ENCODE measurements at regions not wholly inside any gene's neighbourhood (a gene's known extent, or its start where the extent isn't known, plus 50 kb on each side); places are given as distances from the start of the nearest gene placed in this dataset.

DNA sequence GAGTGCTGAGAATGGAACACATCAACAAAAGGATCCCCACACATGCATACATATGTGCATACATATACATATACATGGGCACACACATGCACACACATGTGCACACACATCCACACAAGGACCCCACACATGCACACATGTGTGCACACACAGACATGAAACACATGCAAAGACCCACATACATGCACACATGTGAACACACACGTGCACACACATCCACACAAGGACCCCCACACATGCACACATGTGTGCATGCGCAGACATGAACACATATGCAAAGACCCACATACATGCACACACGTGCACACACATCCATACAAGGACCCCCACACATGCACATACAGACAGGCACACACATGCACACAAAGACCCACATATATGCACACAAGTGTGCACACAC is 104.4 kb upstream of the ADARB2 start:
- no peak for DNase-seq (ENCODE audit: low spot score)
- TF ChIP-seq, protein P1, sequence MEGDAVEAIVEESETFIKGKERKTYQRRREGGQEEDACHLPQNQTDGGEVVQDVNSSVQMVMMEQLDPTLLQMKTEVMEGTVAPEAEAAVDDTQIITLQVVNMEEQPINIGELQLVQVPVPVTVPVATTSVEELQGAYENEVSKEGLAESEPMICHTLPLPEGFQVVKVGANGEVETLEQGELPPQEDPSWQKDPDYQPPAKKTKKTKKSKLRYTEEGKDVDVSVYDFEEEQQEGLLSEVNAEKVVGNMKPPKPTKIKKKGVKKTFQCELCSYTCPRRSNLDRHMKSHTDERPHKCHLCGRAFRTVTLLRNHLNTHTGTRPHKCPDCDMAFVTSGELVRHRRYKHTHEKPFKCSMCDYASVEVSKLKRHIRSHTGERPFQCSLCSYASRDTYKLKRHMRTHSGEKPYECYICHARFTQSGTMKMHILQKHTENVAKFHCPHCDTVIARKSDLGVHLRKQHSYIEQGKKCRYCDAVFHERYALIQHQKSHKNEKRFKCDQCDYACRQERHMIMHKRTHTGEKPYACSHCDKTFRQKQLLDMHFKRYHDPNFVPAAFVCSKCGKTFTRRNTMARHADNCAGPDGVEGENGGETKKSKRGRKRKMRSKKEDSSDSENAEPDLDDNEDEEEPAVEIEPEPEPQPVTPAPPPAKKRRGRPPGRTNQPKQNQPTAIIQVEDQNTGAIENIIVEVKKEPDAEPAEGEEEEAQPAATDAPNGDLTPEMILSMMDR (IDR thresholded peaks at IDR 0.05; ENCODE audit: extremely low read depth, missing control alignments), result no peak

DNA sequence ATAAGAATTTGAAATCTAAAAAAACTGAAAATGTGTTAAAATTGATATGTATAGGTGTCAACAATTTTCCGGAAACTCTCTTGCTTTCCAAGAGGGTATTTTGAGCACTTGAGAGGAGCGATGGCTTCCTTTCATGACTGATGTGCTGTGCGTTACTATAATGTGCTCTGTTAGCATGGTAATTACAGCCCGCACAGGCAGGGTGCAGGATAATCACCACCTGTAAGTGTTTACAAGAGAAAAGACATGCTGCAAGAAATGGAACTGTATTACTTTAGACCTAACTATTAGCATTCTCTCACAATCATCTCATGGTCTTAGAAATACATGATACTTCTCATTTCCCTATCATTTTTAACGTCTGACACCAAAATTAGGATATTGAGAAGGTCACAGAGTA is 92.4 kb upstream of the ADARB2 start:
- no peak for DNase-seq (ENCODE audit: low spot score)

DNA sequence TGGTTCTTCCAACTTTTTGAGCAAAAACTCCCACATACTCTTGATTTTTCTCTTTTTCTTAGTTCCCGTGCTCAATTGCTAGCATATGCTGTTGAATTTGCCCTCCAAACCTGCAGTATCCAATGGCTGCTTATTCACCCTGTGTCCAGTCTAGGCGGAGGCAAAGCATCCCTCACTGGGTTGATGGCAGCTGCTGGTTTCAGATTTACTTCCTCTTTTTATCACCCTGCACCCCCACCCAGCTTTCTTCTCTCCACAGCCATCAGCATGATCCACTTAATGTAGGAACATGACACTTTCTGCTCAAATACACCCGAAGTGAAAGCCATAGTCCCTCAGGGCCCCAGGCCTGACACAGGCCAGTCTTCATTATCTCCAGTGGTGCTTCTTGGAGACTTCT is 87.6 kb upstream of the ADARB2 start:
- TF ChIP-seq, protein P1 (IDR thresholded peaks at IDR 0.05; ENCODE audit: extremely low read depth, missing control alignments), result no peak
- DNase-seq (ENCODE audit: low spot score), result no peak

More for the DNA sequence above, 92.4 kb upstream of the ADARB2 start:
- TF ChIP-seq, protein P1 (IDR thresholded peaks at IDR 0.05; ENCODE audit: extremely low read depth, missing control alignments), result no peak

DNA sequence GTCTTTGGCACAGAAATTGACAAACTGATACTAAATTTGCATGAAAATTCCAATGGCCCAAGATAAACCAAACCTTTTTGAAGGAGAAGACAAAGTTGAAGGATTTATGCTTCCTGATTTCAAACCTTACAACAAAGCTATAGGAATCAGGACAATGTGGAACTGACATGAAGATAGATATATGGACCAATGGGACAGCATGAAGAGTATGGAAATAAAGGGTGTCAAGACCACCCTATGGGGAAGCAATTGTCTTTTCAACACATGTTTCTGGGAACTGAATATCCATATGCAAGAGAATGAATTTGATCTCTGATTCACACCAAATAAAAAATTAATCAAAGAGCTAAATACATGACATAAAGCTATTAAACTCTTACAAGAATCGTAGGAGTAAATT is 77.2 kb upstream of the ADARB2 start:
- TF ChIP-seq, protein P1 (IDR thresholded peaks at IDR 0.05; ENCODE audit: extremely low read depth, missing control alignments), result no peak
- no peak for DNase-seq (ENCODE audit: low spot score)

DNA sequence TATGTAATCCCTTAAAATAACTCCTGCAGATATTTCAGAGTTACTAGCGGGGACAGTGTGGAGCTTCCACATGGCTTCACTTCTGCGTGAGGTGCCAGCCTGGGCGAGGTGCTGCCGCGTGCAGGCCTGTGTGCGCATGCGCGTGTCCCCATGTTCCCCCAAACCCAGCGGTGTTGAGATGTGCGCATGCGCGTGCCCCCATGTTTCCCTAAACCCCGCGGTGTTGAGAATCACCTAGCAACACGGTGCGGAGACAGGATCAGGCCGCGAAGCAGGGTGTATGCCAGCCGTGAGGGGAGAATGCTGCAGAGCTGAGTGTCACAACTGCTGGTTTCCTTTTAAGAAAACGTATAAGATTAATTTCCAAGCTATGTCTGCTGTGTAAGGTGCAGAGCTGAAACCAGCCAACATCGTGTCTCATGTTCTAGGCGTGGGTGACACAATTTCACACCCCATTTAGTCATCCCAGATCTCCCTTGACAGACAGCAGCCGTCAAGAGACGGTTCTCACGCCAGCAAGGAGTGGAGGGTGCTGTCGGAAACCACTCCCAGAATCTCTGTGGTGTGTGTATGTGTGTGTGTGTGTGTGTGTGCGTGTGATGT is 71.9 kb upstream of the ADARB2 start:
- TF ChIP-seq, protein P1 (IDR thresholded peaks at IDR 0.05; ENCODE audit: extremely low read depth, missing control alignments), result no peak
- no peak for DNase-seq (ENCODE audit: low spot score)

DNA sequence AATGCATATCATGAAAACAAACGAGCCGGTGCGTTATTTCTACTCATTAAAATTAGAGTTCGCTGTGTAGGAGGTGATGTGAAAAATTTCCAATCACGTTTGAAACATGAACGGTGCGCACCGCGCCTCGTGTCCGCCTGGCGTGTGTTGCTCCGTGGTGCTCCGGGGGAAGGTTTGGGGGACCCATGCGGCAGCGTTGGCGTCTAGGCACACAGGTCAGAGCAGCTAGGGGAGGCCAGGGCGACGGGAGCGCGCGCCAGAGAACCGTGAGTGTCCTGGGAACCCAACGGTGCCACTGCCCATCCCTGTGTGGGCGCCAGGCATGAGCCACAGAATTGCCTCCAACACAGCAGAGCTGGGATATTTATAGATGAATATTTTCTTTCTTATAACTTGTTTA is 70.6 kb upstream of the ADARB2 start:
- no peak for DNase-seq (ENCODE audit: low spot score)
- TF ChIP-seq, protein P1 (IDR thresholded peaks at IDR 0.05; ENCODE audit: extremely low read depth, missing control alignments), result no peak

DNA sequence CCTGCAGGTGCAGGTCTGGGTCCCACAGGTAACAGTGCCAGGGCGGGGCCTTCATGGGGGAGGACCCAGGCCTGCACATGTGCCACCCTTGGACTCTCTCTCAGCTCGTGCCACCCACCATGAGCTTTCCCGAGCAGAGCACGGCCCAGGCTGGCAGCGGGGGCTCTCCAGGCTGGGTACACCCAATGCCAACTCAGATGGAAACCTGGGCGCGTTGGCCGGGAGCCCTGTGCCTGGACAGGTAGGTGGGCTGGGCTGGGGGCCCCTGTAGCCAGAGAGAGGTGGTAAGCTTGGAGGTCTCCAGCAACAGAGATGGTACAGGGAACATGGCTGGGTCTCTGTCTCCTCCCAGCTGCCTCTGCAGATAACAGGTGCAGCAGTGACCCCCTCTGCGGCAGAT is 69.9 kb upstream of the ADARB2 start:
- TF ChIP-seq, protein P1 (IDR thresholded peaks at IDR 0.05; ENCODE audit: extremely low read depth, missing control alignments), result no peak

More for the DNA sequence above, 69.9 kb upstream of the ADARB2 start:
- DNase-seq (ENCODE audit: low spot score), result no peak

Data from GM20000 (cell line).